ENCODE measurements at regions not wholly inside any gene's neighbourhood (a gene's known extent, or its start where the extent isn't known, plus 50 kb on each side); places are given as distances from the start of the nearest gene placed in this dataset.

DNA sequence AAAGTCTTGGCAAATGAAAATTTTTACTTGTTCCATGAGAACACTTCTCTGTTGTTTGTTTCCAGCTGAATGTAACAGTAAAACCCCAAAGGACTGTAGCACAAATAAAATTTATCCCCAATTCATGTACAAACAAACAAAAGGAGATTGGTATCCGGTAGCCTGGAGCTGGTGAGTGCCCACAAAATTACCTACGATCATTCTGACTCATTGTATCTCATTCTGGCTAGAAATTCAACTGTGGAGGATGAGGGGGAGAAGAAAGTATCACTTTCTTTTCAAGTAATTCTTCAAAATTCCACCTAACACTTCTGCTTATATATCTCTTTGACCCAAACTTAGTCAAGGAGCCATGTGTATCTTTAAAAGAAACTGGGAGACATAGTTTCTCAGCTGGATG is 268.5 kb downstream of the ALG10B start:
- TF ChIP-seq, protein P1, sequence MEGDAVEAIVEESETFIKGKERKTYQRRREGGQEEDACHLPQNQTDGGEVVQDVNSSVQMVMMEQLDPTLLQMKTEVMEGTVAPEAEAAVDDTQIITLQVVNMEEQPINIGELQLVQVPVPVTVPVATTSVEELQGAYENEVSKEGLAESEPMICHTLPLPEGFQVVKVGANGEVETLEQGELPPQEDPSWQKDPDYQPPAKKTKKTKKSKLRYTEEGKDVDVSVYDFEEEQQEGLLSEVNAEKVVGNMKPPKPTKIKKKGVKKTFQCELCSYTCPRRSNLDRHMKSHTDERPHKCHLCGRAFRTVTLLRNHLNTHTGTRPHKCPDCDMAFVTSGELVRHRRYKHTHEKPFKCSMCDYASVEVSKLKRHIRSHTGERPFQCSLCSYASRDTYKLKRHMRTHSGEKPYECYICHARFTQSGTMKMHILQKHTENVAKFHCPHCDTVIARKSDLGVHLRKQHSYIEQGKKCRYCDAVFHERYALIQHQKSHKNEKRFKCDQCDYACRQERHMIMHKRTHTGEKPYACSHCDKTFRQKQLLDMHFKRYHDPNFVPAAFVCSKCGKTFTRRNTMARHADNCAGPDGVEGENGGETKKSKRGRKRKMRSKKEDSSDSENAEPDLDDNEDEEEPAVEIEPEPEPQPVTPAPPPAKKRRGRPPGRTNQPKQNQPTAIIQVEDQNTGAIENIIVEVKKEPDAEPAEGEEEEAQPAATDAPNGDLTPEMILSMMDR (IDR thresholded peaks at IDR 0.05) = no peak
- TF ChIP-seq POLR2A (IDR thresholded peaks at IDR 0.05) = no peak
- TF ChIP-seq EP300 (IDR thresholded peaks at IDR 0.05) = no peak
